Progenitor cell of endocrine pancreas (in vitro differentiated cells): ENCODE measurements at regions not wholly inside any gene's neighbourhood (a gene's known extent, or its start where the extent isn't known, plus 50 kb on each side); places are given as distances from the start of the nearest gene placed in this dataset.

Source experiments
- DNase-seq: peaks from one replicate; pipeline ENCODE4 v3.0.0; 2021; ENCODE audit warnings: low spot score; ENCODE audit not compliant: unreplicated experiment
- H3K27ac Mint-ChIP-seq: 2 replicates; pipeline ENCODE4 v1.8.0; 2021; ENCODE audit warnings: mild to moderate bottlenecking, moderate library complexity, mixed read lengths
- H3K27me3 Mint-ChIP-seq: 2 replicates; pipeline ENCODE4 v1.8.0; 2021; ENCODE audit warnings: mixed read lengths
- H3K36me3 Mint-ChIP-seq: 2 replicates; pipeline ENCODE4 v1.8.0; 2022; ENCODE audit warnings: mixed read lengths; ENCODE audit not compliant: insufficient read depth
- H3K4me1 Mint-ChIP-seq: 2 replicates; pipeline ENCODE4 v1.8.0; 2021; ENCODE audit warnings: low read depth, mixed read lengths
- H3K4me3 Mint-ChIP-seq: 2 replicates; pipeline ENCODE4 v1.8.0; 2021; ENCODE audit warnings: low read depth, mild to moderate bottlenecking, moderate library complexity, mixed read lengths
- H3K9me3 Mint-ChIP-seq: 2 replicates; pipeline ENCODE4 v1.8.0; 2021; ENCODE audit warnings: low read depth, mixed read lengths
- TF ChIP-seq, protein P1 (sequence below): fragments of 200-600 bp; sonication (generic); IDR thresholded peaks from one replicate; pipeline ENCODE4 v1.5.0; 2021; ENCODE audit warnings: antibody characterized with exemption, mild to moderate bottlenecking; ENCODE audit not compliant: unreplicated experiment

DNA sequence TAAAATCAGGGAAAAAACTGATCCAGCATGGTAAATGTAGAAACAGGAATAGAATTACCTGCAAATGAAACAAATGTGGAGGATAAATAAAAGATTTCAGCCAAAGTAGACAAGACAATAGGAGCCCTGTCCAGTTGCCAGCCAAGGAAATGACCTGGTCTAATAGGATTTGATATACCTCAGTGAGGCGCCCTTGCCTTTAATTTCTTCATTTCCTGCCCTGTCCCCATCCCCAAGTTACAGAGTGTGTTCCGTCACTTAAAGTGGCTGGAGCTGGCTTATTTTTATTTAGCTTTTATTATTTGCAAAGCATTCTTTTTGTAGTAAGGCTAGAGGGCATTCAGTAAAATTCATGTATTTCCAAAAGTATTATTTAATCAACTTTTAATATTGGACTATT, 1022.0 kb downstream of the EFNB2 start:
- H3K9me3 Mint-ChIP-seq, result peaks cover 4% of the 10 kb centered on the region
- peaks cover 43% of the 10 kb centered on the region for H3K27me3 Mint-ChIP-seq
- no peak overlapping the region for H3K4me3 Mint-ChIP-seq
- no peaks in the 10 kb centered on the region for H3K36me3 Mint-ChIP-seq
- H3K4me1 Mint-ChIP-seq, result no peaks in the 10 kb centered on the region
- DNase-seq, result no peak
- TF ChIP-seq, protein P1, sequence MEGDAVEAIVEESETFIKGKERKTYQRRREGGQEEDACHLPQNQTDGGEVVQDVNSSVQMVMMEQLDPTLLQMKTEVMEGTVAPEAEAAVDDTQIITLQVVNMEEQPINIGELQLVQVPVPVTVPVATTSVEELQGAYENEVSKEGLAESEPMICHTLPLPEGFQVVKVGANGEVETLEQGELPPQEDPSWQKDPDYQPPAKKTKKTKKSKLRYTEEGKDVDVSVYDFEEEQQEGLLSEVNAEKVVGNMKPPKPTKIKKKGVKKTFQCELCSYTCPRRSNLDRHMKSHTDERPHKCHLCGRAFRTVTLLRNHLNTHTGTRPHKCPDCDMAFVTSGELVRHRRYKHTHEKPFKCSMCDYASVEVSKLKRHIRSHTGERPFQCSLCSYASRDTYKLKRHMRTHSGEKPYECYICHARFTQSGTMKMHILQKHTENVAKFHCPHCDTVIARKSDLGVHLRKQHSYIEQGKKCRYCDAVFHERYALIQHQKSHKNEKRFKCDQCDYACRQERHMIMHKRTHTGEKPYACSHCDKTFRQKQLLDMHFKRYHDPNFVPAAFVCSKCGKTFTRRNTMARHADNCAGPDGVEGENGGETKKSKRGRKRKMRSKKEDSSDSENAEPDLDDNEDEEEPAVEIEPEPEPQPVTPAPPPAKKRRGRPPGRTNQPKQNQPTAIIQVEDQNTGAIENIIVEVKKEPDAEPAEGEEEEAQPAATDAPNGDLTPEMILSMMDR, result no peak
- no peak overlapping the region for H3K27ac Mint-ChIP-seq

DNA sequence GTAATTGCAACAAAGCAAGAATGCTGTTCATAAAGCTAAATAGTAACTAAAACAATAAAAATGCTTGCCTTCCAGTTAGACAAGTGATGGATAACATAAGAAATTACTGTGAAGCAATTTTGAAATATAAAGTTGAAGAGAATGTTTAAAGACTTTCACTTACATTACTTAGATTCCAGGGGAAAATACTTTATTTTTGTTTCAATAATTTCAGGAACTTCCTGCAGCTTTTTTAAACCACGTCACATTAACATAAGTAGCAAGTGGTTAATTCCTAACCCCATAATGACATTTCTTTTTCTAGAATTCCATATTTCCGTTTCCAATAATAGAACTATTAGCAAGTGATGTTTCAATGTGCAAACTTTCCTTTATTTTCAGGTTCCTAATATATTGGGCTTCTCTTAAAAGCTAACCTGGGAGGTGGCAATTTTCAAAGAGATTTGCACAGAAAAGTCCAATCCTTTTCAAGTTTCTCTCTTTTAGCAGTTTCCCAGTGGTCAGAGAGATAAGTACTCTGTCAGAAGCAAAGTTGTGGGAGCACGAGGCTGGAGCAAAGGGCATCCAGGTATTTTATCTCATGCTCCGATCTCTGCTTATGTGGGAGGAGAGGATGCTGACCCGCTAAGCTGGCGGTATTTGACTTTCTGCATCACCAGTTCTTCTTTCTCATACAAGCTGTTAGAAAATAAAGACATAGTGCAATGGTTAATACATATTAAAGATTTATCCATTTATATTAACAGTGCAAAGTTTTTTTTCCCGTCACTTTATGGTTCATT, 1025.3 kb downstream of the EFNB2 start:
- no peak overlapping the region for H3K27ac Mint-ChIP-seq
- TF ChIP-seq, protein P1, result no peak
- H3K9me3 Mint-ChIP-seq, result no peaks in the 10 kb centered on the region
- H3K4me3 Mint-ChIP-seq, result no peak overlapping the region
- H3K36me3 Mint-ChIP-seq, result no peaks in the 10 kb centered on the region
- no peaks in the 10 kb centered on the region for H3K4me1 Mint-ChIP-seq
- peaks cover 36% of the 10 kb centered on the region for H3K27me3 Mint-ChIP-seq
- DNase-seq, result no peak

DNA sequence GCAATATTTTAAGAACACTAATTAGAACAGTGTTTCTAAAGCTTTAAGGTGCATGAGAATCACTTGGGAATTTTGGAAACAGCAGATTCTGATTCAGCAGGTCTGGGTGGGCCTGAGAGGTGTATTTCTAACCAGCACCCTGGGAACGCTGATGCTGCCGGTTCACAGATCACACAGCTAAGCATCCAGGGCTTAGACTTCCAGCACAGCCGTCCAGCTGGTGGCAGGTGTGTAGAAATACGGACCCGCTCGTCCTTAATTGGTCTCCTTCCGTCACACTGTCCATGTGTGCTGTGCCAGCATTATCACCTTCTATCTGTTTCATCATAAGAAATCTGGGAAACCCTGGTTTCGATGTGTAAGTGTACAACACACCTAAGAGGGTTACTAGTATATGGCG, 1029.0 kb downstream of the EFNB2 start:
- Mint-ChIP-seq H3K36me3 (no peaks in the 10 kb centered on the region), H3K4me3 (no peak overlapping the region), H3K27ac (no peak overlapping the region), H3K4me1 (no peaks in the 10 kb centered on the region), H3K9me3 (no peaks in the 10 kb centered on the region), H3K27me3 (peaks cover 30% of the 10 kb centered on the region)
- no peak for DNase-seq
- TF ChIP-seq, protein P1, result no peak

DNA sequence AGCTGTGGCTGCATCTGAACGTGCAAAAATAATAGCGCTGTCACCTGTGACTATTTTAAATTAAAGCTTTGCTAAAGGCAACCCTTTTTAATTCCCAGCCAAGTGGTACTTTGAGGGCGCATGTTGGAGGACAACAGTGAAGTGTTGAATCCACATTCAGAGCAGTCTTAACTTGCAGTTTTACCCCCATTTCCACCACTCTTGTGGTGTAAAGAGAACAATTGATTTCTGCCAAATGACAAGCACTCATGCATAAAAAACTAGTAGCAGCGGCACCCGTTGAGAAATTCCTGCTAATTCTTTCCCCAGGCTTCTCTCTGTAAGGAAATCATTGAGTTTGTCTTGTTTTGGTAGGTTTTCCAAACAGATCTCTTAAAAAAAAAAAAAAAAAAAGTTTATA, 1033.3 kb downstream of the EFNB2 start:
- Mint-ChIP-seq H3K4me3 (no peak overlapping the region), H3K27ac (no peak overlapping the region), H3K9me3 (no peaks in the 10 kb centered on the region), H3K27me3 (peaks cover 11% of the 10 kb centered on the region), H3K4me1 (peaks cover 4% of the 10 kb centered on the region), H3K36me3 (no peaks in the 10 kb centered on the region)
- TF ChIP-seq, protein P1, result no peak
- DNase-seq, result no peak

DNA sequence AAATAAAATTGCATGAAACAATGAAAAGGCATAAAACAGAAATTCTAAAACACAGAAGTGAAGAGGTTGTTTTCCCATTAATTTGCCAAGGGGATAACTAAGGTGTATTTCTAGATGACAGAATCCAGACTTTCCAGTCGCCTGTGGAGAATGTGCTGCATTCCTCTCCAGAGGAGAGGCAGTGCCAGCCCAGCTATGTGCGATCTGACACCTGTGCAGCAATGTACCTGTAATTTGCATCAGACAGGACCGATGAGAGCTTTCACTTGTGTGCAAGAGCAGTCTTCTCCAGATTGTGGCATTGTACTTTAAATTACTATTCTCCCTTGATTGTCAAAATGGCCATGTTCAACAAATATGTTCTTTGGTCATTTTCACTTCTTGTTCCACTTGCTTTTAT, 1037.9 kb downstream of the EFNB2 start:
- TF ChIP-seq, protein P1, result no peak
- no peak overlapping the region for H3K4me3 Mint-ChIP-seq
- H3K4me1 Mint-ChIP-seq, result peaks cover 4% of the 10 kb centered on the region
- H3K36me3 Mint-ChIP-seq, result no peaks in the 10 kb centered on the region
- DNase-seq, result no peak
- H3K27me3 Mint-ChIP-seq, result peaks cover 18% of the 10 kb centered on the region
- H3K27ac Mint-ChIP-seq, result no peak overlapping the region
- H3K9me3 Mint-ChIP-seq, result no peaks in the 10 kb centered on the region
